K562 (cell line): ENCODE measurements at regions not wholly inside any gene's neighbourhood (a gene's known extent, or its start where the extent isn't known, plus 50 kb on each side); places are given as distances from the start of the nearest gene placed in this dataset.

Experiments used
- CBX1 ChIP-seq: sonication (generic); IDR thresholded peaks from 2 replicates; pipeline ENCODE4 v1.6.1; 2016; ENCODE audit warnings: antibody characterized with exemption, low read depth, mild to moderate bottlenecking
- ELF2 ChIP-seq: fragments of 250-450 bp; sonication (Bioruptor Pico); IDR thresholded peaks from 2 replicates; pipeline ENCODE4 v1.5.0; 2021; ENCODE audit warnings: mild to moderate bottlenecking
- EWSR1 ChIP-seq: fragments of 450-650 bp; IDR thresholded peaks from 2 replicates; pipeline ENCODE4 v1.6.1; 2018; ENCODE audit warnings: borderline replicate concordance, mild to moderate bottlenecking, low read depth, moderate library complexity; ENCODE audit not compliant: partially characterized antibody
- FOXA1 ChIP-seq: fragments of 450-650 bp; IDR thresholded peaks from 2 replicates; pipeline ENCODE4 v1.6.1; 2016; ENCODE audit warnings: mild to moderate bottlenecking, borderline replicate concordance
- HNRNPK ChIP-seq: fragments of 200-400 bp; formaldehyde crosslinking; IDR thresholded peaks from one replicate; pipeline ENCODE4 v1.6.1; 2018; ENCODE audit warnings: mild to moderate bottlenecking, low read depth, low read length; ENCODE audit not compliant: poor library complexity, severe bottlenecking
- JUNB ChIP-seq: fragments of 450-650 bp; formaldehyde crosslinking; conservative IDR thresholded peaks from 2 replicates; pipeline ENCODE4 v1.4.0; 2020; ENCODE audit warnings: mild to moderate bottlenecking
- SIRT6 ChIP-seq: IDR thresholded peaks from one replicate; pipeline ENCODE4 v1.6.1; 2012; ENCODE audit warnings: low read depth, mild to moderate bottlenecking, control low read depth, inconsistent platforms, low read length, moderate library complexity
- TRIM24 ChIP-seq, 2 experiments: fragments of 450-650 bp; IDR thresholded peaks; 2 replicates each; pipeline ENCODE4 v1.6.1; 2016
- ZKSCAN1 ChIP-seq: fragments of 150-350 bp; IDR thresholded peaks from 2 replicates; pipeline ENCODE4 v1.6.1; 2016; ENCODE audit warnings: low read depth, low read length
- ZNF232 ChIP-seq: sonication (generic); formaldehyde crosslinking; IDR thresholded peaks from 2 replicates; pipeline ENCODE4 v1.8.0; 2022; ENCODE audit warnings: mild to moderate bottlenecking, missing genetic modification reagents
- ZNF280B ChIP-seq: fragments of 250-450 bp; sonication (Bioruptor Pico); IDR thresholded peaks from 2 replicates; pipeline ENCODE4 v1.5.1; 2021; ENCODE audit warnings: mild to moderate bottlenecking
- ZNF354B ChIP-seq: fragments of 250-450 bp; sonication (Bioruptor Pico); IDR thresholded peaks from 2 replicates; pipeline ENCODE4 v1.4.0; 2020
- ZNF408 ChIP-seq: fragments of 250-450 bp; sonication (Bioruptor Pico); IDR thresholded peaks from 2 replicates; pipeline ENCODE4 v1.4.0; 2020; ENCODE audit warnings: low read depth, mild to moderate bottlenecking, moderate library complexity
- ZNF589 ChIP-seq: fragments of 200-800 bp; sonication (Bioruptor generic); IDR thresholded peaks from 2 replicates; pipeline ENCODE4 v1.6.1; 2016; ENCODE audit warnings: low read depth, missing genetic modification characterization, missing compliant biosample characterization
- TF ChIP-seq, protein P1 (sequence below): fragments of 200-800 bp; sonication (Bioruptor generic); IDR thresholded peaks from 2 replicates; pipeline ENCODE4 v1.6.1; 2016; ENCODE audit warnings: missing genetic modification characterization, missing compliant biosample characterization
- TF ChIP-seq, protein P2 (sequence below): sonication (generic); formaldehyde crosslinking; IDR thresholded peaks from 2 replicates; pipeline ENCODE4 v1.9.0; 2022; ENCODE audit warnings: mild to moderate bottlenecking, missing genetic modification reagents
- TF ChIP-seq, protein P3 (sequence below): fragments of 450-650 bp; IDR thresholded peaks from 2 replicates; pipeline ENCODE4 v1.7.1; 2018; ENCODE audit warnings: mild to moderate bottlenecking, low read depth; ENCODE audit not compliant: partially characterized antibody

- TF ChIP-seq, protein P1, sequence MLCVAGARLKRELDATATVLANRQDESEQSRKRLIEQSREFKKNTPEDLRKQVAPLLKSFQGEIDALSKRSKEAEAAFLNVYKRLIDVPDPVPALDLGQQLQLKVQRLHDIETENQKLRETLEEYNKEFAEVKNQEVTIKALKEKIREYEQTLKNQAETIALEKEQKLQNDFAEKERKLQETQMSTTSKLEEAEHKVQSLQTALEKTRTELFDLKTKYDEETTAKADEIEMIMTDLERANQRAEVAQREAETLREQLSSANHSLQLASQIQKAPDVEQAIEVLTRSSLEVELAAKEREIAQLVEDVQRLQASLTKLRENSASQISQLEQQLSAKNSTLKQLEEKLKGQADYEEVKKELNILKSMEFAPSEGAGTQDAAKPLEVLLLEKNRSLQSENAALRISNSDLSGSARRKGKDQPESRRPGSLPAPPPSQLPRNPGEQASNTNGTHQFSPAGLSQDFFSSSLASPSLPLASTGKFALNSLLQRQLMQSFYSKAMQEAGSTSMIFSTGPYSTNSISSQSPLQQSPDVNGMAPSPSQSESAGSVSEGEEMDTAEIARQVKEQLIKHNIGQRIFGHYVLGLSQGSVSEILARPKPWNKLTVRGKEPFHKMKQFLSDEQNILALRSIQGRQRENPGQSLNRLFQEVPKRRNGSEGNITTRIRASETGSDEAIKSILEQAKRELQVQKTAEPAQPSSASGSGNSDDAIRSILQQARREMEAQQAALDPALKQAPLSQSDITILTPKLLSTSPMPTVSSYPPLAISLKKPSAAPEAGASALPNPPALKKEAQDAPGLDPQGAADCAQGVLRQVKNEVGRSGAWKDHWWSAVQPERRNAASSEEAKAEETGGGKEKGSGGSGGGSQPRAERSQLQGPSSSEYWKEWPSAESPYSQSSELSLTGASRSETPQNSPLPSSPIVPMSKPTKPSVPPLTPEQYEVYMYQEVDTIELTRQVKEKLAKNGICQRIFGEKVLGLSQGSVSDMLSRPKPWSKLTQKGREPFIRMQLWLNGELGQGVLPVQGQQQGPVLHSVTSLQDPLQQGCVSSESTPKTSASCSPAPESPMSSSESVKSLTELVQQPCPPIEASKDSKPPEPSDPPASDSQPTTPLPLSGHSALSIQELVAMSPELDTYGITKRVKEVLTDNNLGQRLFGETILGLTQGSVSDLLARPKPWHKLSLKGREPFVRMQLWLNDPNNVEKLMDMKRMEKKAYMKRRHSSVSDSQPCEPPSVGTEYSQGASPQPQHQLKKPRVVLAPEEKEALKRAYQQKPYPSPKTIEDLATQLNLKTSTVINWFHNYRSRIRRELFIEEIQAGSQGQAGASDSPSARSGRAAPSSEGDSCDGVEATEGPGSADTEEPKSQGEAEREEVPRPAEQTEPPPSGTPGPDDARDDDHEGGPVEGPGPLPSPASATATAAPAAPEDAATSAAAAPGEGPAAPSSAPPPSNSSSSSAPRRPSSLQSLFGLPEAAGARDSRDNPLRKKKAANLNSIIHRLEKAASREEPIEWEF (CRISPR knock-in tag), result no peak
- TF ChIP-seq ELF2 (CRISPR knock-in tag) (0 out of 2 replicates have a peak, but pooled peaks have one; percentile 23), ZNF280B (CRISPR knock-in tag) (no peak), ZNF232 (CRISPR knock-in tag) (no peak), FOXA1 (no peak), SIRT6 (no peak), ZNF408 (CRISPR knock-in tag) (no peak), ZNF589 (CRISPR knock-in tag) (peak; percentile 86), CBX1 (no peak), JUNB (CRISPR knock-in tag) (no peak), ZKSCAN1 (no peak), ZNF354B (CRISPR knock-in tag) (no peak), TRIM24 (IDR thresholded peaks at IDR 0.05) (peak in 1 of 2 experiments; percentile 52; a peak in 1 of 4 replicates), EWSR1 (no peak), HNRNPK (no peak)
- TF ChIP-seq, protein P2, sequence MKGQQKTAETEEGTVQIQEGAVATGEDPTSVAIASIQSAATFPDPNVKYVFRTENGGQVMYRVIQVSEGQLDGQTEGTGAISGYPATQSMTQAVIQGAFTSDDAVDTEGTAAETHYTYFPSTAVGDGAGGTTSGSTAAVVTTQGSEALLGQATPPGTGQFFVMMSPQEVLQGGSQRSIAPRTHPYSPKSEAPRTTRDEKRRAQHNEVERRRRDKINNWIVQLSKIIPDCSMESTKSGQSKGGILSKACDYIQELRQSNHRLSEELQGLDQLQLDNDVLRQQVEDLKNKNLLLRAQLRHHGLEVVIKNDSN, result no peak
- TF ChIP-seq, protein P3, sequence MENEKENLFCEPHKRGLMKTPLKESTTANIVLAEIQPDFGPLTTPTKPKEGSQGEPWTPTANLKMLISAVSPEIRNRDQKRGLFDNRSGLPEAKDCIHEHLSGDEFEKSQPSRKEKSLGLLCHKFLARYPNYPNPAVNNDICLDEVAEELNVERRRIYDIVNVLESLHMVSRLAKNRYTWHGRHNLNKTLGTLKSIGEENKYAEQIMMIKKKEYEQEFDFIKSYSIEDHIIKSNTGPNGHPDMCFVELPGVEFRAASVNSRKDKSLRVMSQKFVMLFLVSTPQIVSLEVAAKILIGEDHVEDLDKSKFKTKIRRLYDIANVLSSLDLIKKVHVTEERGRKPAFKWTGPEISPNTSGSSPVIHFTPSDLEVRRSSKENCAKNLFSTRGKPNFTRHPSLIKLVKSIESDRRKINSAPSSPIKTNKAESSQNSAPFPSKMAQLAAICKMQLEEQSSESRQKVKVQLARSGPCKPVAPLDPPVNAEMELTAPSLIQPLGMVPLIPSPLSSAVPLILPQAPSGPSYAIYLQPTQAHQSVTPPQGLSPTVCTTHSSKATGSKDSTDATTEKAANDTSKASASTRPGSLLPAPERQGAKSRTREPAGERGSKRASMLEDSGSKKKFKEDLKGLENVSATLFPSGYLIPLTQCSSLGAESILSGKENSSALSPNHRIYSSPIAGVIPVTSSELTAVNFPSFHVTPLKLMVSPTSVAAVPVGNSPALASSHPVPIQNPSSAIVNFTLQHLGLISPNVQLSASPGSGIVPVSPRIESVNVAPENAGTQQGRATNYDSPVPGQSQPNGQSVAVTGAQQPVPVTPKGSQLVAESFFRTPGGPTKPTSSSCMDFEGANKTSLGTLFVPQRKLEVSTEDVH, result no peak
These were observed 186.1 kb downstream of the ZNF365 start (continued) for GRCh38 chr10:62560201-62560819.
